Neural cell (in vitro differentiated cells): ENCODE measurements at regions not wholly inside any gene's neighbourhood (a gene's known extent, or its start where the extent isn't known, plus 50 kb on each side); places are given as distances from the start of the nearest gene placed in this dataset.

ENCODE experiments used
- H2AFZ ChIP-seq: fragments of 200-600, 300-800 bp; sonication (generic), shearing (Covaris generic); 2 replicates; pipeline ENCODE4 v1.6.0; 2014; ENCODE audit warnings: low read depth, mild to moderate bottlenecking, antibody characterized with exemption, low read length, moderate library complexity
- H3F3A ChIP-seq: fragments of 200-600 bp; shearing (Covaris generic); 2 replicates; pipeline ENCODE4 v1.6.1; 2016; ENCODE audit warnings: mild to moderate bottlenecking, moderate library complexity, mixed read lengths, antibody characterized with exemption, low read length; ENCODE audit not compliant: insufficient read depth, poor library complexity, severe bottlenecking
- H3K27ac ChIP-seq: fragments of 200-600, 300-800 bp; sonication (generic), shearing (Covaris generic); 2 replicates; pipeline ENCODE4 v1.5.1; 2014; ENCODE audit warnings: mild to moderate bottlenecking, low read length, moderate library complexity
- H3K27me3 ChIP-seq: fragments of 300-800, 200-600 bp; sonication (generic), shearing (Covaris generic); 2 replicates; pipeline ENCODE4 v1.6.0; 2014; ENCODE audit warnings: mild to moderate bottlenecking, low read depth, low read length, moderate library complexity; ENCODE audit not compliant: insufficient read depth
- H3K36me3 ChIP-seq: fragments of 300-800, 200-600 bp; sonication (generic), shearing (Covaris generic); 2 replicates; pipeline ENCODE4 v1.5.1; 2014; ENCODE audit warnings: mild to moderate bottlenecking, antibody characterized with exemption, low read length, moderate library complexity; ENCODE audit not compliant: insufficient read depth
- H3K4me2 ChIP-seq: fragments of 300-800, 200-600 bp; sonication (generic), shearing (Covaris generic); 2 replicates; pipeline ENCODE4 v1.6.0; 2014; ENCODE audit warnings: mild to moderate bottlenecking, low read length
- H3K4me3 ChIP-seq: fragments of 300-800, 200-600 bp; sonication (generic), shearing (Covaris generic); 2 replicates; pipeline ENCODE4 v1.5.1; 2014; ENCODE audit warnings: mild to moderate bottlenecking, low read length, moderate library complexity
- H3K79me2 ChIP-seq: fragments of 200-600 bp; shearing (Covaris generic); replicated peaks from 2 replicates; pipeline ENCODE4 v1.6.0; 2014; ENCODE audit warnings: mild to moderate bottlenecking, low read length, moderate library complexity; ENCODE audit not compliant: insufficient read depth
- H3K9ac ChIP-seq: fragments of 300-800, 200-600 bp; sonication (generic), shearing (Covaris generic); 2 replicates; pipeline ENCODE4 v1.6.1; 2016; ENCODE audit warnings: mild to moderate bottlenecking, low read length, mixed read lengths
- H3K9me2 ChIP-seq: fragments of 200-600 bp; shearing (Covaris generic); 2 replicates; pipeline ENCODE4 v1.6.1; 2016; ENCODE audit warnings: mild to moderate bottlenecking, low read length, mixed read lengths; ENCODE audit not compliant: insufficient read depth
- H3K9me3 ChIP-seq: fragments of 200-600, 300-800 bp; sonication (generic), shearing (Covaris generic); 2 replicates; pipeline ENCODE4 v1.6.1; 2016; ENCODE audit warnings: mild to moderate bottlenecking, mixed run types, low read length, moderate library complexity, mixed read lengths
- H4K20me1 ChIP-seq: fragments of 200-600 bp; shearing (Covaris generic); 2 replicates; pipeline ENCODE4 v1.6.1; 2016; ENCODE audit warnings: mild to moderate bottlenecking, mixed run types; ENCODE audit not compliant: insufficient read depth
- EP300 ChIP-seq: fragments of 450-650 bp; conservative IDR thresholded peaks from 2 replicates; pipeline ENCODE4 v1.6.1; 2014; ENCODE audit warnings: antibody characterized with exemption, mild to moderate bottlenecking, moderate library complexity; ENCODE audit not compliant: poor library complexity, severe bottlenecking
- MXI1 ChIP-seq: fragments of 450-650 bp; conservative IDR thresholded peaks from 2 replicates; pipeline ENCODE4 v1.6.1; 2014; ENCODE audit warnings: antibody characterized with exemption, mild to moderate bottlenecking; ENCODE audit not compliant: poor library complexity, severe bottlenecking
- POLR2AphosphoS5 ChIP-seq: IDR thresholded peaks from 2 replicates; pipeline ENCODE4 v1.6.1; 2012
- RAD21 ChIP-seq: fragments of 450-650 bp; conservative IDR thresholded peaks from 2 replicates; pipeline ENCODE4 v1.6.1; 2014; ENCODE audit warnings: antibody characterized with exemption, mild to moderate bottlenecking, moderate library complexity
- SMC3 ChIP-seq: fragments of 450-650 bp; conservative IDR thresholded peaks from 2 replicates; pipeline ENCODE4 v1.6.1; 2014; ENCODE audit warnings: antibody characterized with exemption, mild to moderate bottlenecking, moderate library complexity; ENCODE audit not compliant: poor library complexity
- TAF1 ChIP-seq: IDR thresholded peaks from 2 replicates; pipeline ENCODE4 v1.6.1; 2012; ENCODE audit warnings: low read depth
- TF ChIP-seq, protein P1 (sequence below): fragments of 450-650 bp; IDR thresholded peaks from 2 replicates; pipeline ENCODE4 v1.5.1; 2014; ENCODE audit warnings: antibody characterized with exemption, mild to moderate bottlenecking, moderate library complexity; ENCODE audit not compliant: poor library complexity, severe bottlenecking
- TF ChIP-seq, protein P2 (sequence below): IDR thresholded peaks from 2 replicates; pipeline ENCODE4 v1.6.1; 2012; ENCODE audit warnings: borderline replicate concordance

DNA sequence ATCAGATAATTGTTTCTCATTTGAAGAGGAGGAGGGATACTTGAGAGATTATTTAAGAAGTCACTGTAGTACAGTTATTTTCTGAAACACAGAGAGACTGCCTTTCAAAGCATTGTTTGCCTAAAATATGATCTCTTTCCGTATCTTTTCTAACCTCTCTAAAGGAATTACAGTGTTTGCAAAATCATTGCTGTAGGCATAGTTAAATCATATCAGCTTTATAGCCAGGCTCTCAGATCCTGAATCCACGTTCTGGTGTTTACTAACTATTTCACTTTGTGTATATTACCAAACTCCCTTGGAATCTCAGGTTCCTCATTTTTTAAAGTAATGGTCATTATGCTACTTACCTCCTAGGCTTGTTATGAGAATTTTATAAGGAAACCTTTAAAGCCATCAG is 1151.6 kb upstream of the CDH9 start:
- H3K9me2 ChIP-seq, result no peaks in the 10 kb centered on the region
- TF ChIP-seq EP300 (no peak), SMC3 (no peak), TAF1 (no peak), MXI1 (no peak), POLR2AphosphoS5 (no peak), RAD21 (no peak)
- TF ChIP-seq, protein P1, sequence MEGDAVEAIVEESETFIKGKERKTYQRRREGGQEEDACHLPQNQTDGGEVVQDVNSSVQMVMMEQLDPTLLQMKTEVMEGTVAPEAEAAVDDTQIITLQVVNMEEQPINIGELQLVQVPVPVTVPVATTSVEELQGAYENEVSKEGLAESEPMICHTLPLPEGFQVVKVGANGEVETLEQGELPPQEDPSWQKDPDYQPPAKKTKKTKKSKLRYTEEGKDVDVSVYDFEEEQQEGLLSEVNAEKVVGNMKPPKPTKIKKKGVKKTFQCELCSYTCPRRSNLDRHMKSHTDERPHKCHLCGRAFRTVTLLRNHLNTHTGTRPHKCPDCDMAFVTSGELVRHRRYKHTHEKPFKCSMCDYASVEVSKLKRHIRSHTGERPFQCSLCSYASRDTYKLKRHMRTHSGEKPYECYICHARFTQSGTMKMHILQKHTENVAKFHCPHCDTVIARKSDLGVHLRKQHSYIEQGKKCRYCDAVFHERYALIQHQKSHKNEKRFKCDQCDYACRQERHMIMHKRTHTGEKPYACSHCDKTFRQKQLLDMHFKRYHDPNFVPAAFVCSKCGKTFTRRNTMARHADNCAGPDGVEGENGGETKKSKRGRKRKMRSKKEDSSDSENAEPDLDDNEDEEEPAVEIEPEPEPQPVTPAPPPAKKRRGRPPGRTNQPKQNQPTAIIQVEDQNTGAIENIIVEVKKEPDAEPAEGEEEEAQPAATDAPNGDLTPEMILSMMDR, result no peak
- TF ChIP-seq, protein P2, sequence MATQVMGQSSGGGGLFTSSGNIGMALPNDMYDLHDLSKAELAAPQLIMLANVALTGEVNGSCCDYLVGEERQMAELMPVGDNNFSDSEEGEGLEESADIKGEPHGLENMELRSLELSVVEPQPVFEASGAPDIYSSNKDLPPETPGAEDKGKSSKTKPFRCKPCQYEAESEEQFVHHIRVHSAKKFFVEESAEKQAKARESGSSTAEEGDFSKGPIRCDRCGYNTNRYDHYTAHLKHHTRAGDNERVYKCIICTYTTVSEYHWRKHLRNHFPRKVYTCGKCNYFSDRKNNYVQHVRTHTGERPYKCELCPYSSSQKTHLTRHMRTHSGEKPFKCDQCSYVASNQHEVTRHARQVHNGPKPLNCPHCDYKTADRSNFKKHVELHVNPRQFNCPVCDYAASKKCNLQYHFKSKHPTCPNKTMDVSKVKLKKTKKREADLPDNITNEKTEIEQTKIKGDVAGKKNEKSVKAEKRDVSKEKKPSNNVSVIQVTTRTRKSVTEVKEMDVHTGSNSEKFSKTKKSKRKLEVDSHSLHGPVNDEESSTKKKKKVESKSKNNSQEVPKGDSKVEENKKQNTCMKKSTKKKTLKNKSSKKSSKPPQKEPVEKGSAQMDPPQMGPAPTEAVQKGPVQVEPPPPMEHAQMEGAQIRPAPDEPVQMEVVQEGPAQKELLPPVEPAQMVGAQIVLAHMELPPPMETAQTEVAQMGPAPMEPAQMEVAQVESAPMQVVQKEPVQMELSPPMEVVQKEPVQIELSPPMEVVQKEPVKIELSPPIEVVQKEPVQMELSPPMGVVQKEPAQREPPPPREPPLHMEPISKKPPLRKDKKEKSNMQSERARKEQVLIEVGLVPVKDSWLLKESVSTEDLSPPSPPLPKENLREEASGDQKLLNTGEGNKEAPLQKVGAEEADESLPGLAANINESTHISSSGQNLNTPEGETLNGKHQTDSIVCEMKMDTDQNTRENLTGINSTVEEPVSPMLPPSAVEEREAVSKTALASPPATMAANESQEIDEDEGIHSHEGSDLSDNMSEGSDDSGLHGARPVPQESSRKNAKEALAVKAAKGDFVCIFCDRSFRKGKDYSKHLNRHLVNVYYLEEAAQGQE, result no peak
- no peaks in the 10 kb centered on the region for H3K36me3 ChIP-seq
- no peaks in the 10 kb centered on the region for H3K9me3 ChIP-seq
- H3K9ac ChIP-seq, result no peak overlapping the region
- no peak overlapping the region for H3K4me3 ChIP-seq
- H2AFZ ChIP-seq, result no peak overlapping the region
- no peaks in the 10 kb centered on the region for H3F3A ChIP-seq
- no peak overlapping the region for H3K4me2 ChIP-seq
- no peaks in the 10 kb centered on the region for H3K27me3 ChIP-seq
- no peaks in the 10 kb centered on the region for H4K20me1 ChIP-seq
- no peak overlapping the region for H3K27ac ChIP-seq
- no peaks in the 10 kb centered on the region for H3K79me2 ChIP-seq

DNA sequence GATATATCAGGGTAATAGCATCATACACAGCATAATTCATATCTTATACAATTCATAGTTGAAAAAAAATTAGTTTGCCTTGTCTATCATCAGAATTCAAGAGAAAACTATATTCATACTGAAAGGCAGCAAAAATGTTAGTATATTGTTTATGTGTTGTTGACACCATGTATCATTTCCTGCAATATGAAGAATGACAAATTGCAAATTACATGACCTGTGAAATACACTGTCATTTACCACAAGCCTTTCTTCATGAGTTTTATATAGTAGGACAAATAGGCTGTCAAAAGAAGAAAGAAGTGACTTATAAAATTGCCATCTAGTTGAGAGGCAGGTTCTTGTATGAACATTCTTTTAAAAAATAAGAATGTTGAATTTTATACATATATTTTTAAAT is 1136.3 kb upstream of the CDH9 start:
- no peak overlapping the region for H3K4me3 ChIP-seq
- H3K27ac ChIP-seq, result no peak overlapping the region
- no peak overlapping the region for H3K4me2 ChIP-seq
- no peaks in the 10 kb centered on the region for H3K9me2 ChIP-seq
- H3F3A ChIP-seq, result no peaks in the 10 kb centered on the region
- no peaks in the 10 kb centered on the region for H3K27me3 ChIP-seq
- H3K9ac ChIP-seq, result no peak overlapping the region
- no peaks in the 10 kb centered on the region for H3K36me3 ChIP-seq
- no peaks in the 10 kb centered on the region for H3K79me2 ChIP-seq
- no peak for TF ChIP-seq TAF1
- TF ChIP-seq, protein P1, result no peak
- peak; percentile 62 for TF ChIP-seq EP300
- peak; percentile 64 for TF ChIP-seq POLR2AphosphoS5
- no peaks in the 10 kb centered on the region for H4K20me1 ChIP-seq
- no peaks in the 10 kb centered on the region for H3K9me3 ChIP-seq
- H2AFZ ChIP-seq, result no peak overlapping the region
